ENCODE measurements at regions not wholly inside any gene's neighbourhood (a gene's known extent, or its start where the extent isn't known, plus 50 kb on each side); places are given as distances from the start of the nearest gene placed in this dataset.

DNA sequence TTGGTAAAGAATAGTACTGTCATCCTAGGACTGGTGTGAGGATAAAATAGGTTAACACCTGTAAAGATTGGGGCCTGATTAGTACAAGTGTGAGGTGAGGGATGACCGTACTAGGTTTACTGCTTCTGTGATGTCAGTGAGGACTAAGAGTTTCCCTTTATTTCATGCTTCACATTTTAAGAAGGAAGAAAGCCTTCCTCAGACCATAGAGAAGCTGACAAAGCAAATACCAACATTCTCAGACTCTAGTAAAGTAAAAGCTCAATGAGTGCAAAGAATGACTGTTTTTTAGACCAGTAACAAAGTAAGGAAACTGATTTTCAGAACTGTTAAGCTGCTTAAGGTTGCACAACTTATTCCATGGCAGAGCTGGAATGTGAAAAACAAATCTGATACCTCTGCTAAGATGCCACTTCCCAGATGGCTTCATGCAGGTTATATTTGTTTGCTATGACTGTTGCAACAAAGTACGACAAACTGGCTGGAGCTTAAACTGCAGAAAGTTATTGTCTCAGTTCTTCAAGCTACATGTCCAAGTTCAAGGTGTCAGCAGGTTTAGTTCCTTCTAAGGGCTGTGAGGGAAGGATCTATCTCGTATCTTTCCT is 354.9 kb downstream of the RSL24D1 start:
- intact Hi-C loops (cut with DNase I), result no loop called here
- no peaks in the 10 kb centered on the region for H3K9me3 ChIP-seq
- H3K27ac ChIP-seq (replicated peaks in 1 of 4), result no peak overlapping the region
- 58% methylated on average over 3 of the region's 3 CpGs for WGBS
- no peaks in the 10 kb centered on the region for H3K4me1 ChIP-seq
- no peaks in the 10 kb centered on the region for H3K36me3 ChIP-seq
- no peak for TF ChIP-seq CTCF (IDR thresholded peaks at IDR 0.05)
- TF ChIP-seq POLR2AphosphoS5 (IDR thresholded peaks at IDR 0.05), result no peak
- no peak for TF ChIP-seq EP300 (IDR thresholded peaks at IDR 0.05)
- TF ChIP-seq POLR2A (IDR thresholded peaks at IDR 0.05; ENCODE audit: low read depth), result no peak
- H3K4me3 ChIP-seq, result no peak overlapping the region
- H3K27me3 ChIP-seq, result no peaks in the 10 kb centered on the region
- no peak for DNase-seq (ENCODE audit: extremely low spot score)

GRCh38 chr15:54840621-54841398 is 355.9 kb downstream of the RSL24D1 start:
- Histone ChIP-seq H3K27ac (replicated peaks in 1 of 4) (no peak overlapping the region), H3K36me3 (no peaks in the 10 kb centered on the region), H3K4me3 (no peak overlapping the region), H3K27me3 (no peaks in the 10 kb centered on the region), H3K9me3 (no peaks in the 10 kb centered on the region), H3K4me1 (no peaks in the 10 kb centered on the region)
- DNase-seq (ENCODE audit: extremely low spot score), result no peak
- TF ChIP-seq POLR2A (IDR thresholded peaks at IDR 0.05; ENCODE audit: low read depth), result no peak
- no peak for TF ChIP-seq CTCF (IDR thresholded peaks at IDR 0.05)
- TF ChIP-seq EP300 (IDR thresholded peaks at IDR 0.05), result no peak
- no peak for TF ChIP-seq POLR2AphosphoS5 (IDR thresholded peaks at IDR 0.05)
- 68% methylated on average over 7 of the region's 7 CpGs for WGBS
- intact Hi-C loops (cut with DNase I), result no loop called here

GRCh38 chr15:54839379-54839778 is 357.4 kb downstream of the RSL24D1 start:
- Histone ChIP-seq H3K36me3 (no peaks in the 10 kb centered on the region), H3K27ac (replicated peaks in 1 of 4) (no peak overlapping the region), H3K27me3 (no peaks in the 10 kb centered on the region), H3K4me3 (no peak overlapping the region), H3K4me1 (no peaks in the 10 kb centered on the region), H3K9me3 (no peaks in the 10 kb centered on the region)
- no peak for DNase-seq (ENCODE audit: extremely low spot score)
- TF ChIP-seq POLR2AphosphoS5 (IDR thresholded peaks at IDR 0.05) (no peak), POLR2A (IDR thresholded peaks at IDR 0.05; ENCODE audit: low read depth) (no peak), EP300 (IDR thresholded peaks at IDR 0.05) (no peak), CTCF (IDR thresholded peaks at IDR 0.05) (no peak)
- 69% methylated on average over 2 of the region's 2 CpGs for WGBS
- intact Hi-C loops (cut with DNase I), result no loop called here

GRCh38 chr15:54836052-54836795 is 360.5 kb downstream of the RSL24D1 start:
- intact Hi-C loops (cut with DNase I), result no loop called here
- TF ChIP-seq POLR2A (IDR thresholded peaks at IDR 0.05; ENCODE audit: low read depth) (no peak), POLR2AphosphoS5 (IDR thresholded peaks at IDR 0.05) (no peak), EP300 (IDR thresholded peaks at IDR 0.05) (no peak), CTCF (IDR thresholded peaks at IDR 0.05) (no peak)
- H3K27me3 ChIP-seq, result no peaks in the 10 kb centered on the region
- H3K36me3 ChIP-seq, result no peaks in the 10 kb centered on the region
- DNase-seq (ENCODE audit: extremely low spot score), result no peak
- no peak overlapping the region for H3K27ac ChIP-seq (replicated peaks in 1 of 4)
- H3K4me3 ChIP-seq, result no peak overlapping the region
- H3K9me3 ChIP-seq, result no peaks in the 10 kb centered on the region
- H3K4me1 ChIP-seq, result no peaks in the 10 kb centered on the region
- WGBS, result 71% methylated on average over 5 of the region's 5 CpGs

Measured in esophagus muscularis mucosa (tissue), 4 donors.